KMS-11 (cell line): ENCODE measurements at regions not wholly inside any gene's neighbourhood (a gene's known extent, or its start where the extent isn't known, plus 50 kb on each side); places are given as distances from the start of the nearest gene placed in this dataset.
"Not testable (repeated sequence)": the region's sequence is repeated elsewhere in the genome, so short reads cannot be mapped to it uniquely, and the experiment has no call there.

Experiments
- H2AFZ ChIP-seq: fragments of 200-600 bp; sonication (generic); 2 replicates; pipeline ENCODE4 v1.6.1; 2016; ENCODE audit warnings: antibody characterized with exemption, mixed run types, low read depth
- H3K27ac ChIP-seq: fragments of 200-600 bp; sonication (generic); 2 replicates; pipeline ENCODE4 v1.6.1; 2016; ENCODE audit warnings: mild to moderate bottlenecking, mixed run types
- H3K27me3 ChIP-seq: fragments of 200-600 bp; sonication (generic); 2 replicates; pipeline ENCODE4 v1.6.1; 2017; ENCODE audit warnings: mild to moderate bottlenecking, low read depth, mixed run types, moderate library complexity; ENCODE audit not compliant: insufficient read depth
- H3K36me3 ChIP-seq: fragments of 200-600 bp; sonication (generic); 2 replicates; pipeline ENCODE4 v1.6.1; 2017; ENCODE audit warnings: mild to moderate bottlenecking, mixed run types; ENCODE audit not compliant: insufficient read depth
- H3K4me1 ChIP-seq: fragments of 200-600 bp; sonication (generic); 2 replicates; pipeline ENCODE4 v1.6.1; 2016; ENCODE audit warnings: mild to moderate bottlenecking, low read depth, mixed run types; ENCODE audit not compliant: poor library complexity, severe bottlenecking
- H3K4me2 ChIP-seq: fragments of 200-600 bp; sonication (generic); 2 replicates; pipeline ENCODE4 v1.7.0; 2016; ENCODE audit warnings: mild to moderate bottlenecking, mixed run types
- H3K4me3 ChIP-seq: fragments of 200-600 bp; sonication (generic); IDR thresholded peaks from 2 replicates; pipeline ENCODE4 v1.6.1; 2017; ENCODE audit warnings: low read depth, low read length, mixed read lengths; ENCODE audit not compliant: insufficient read depth
- H3K79me2 ChIP-seq: fragments of 200-600 bp; sonication (generic); 2 replicates; pipeline ENCODE4 v1.6.1; 2016; ENCODE audit warnings: low read depth, mixed run types; ENCODE audit not compliant: insufficient read depth
- H3K9ac ChIP-seq: fragments of 200-600 bp; sonication (generic); 2 replicates; pipeline ENCODE4 v1.6.1; 2016; ENCODE audit warnings: mild to moderate bottlenecking, mixed run types
- H4K20me1 ChIP-seq: fragments of 200-600 bp; sonication (generic); 2 replicates; pipeline ENCODE4 v1.6.1; 2016; ENCODE audit warnings: mild to moderate bottlenecking, mixed run types; ENCODE audit not compliant: insufficient read depth
- TF ChIP-seq, protein P1 (sequence below): fragments of 200-600 bp; sonication (generic); conservative IDR thresholded peaks from 2 replicates; pipeline ENCODE4 v1.6.1; 2017; ENCODE audit warnings: low read depth, mild to moderate bottlenecking, antibody characterized with exemption, low read length, moderate library complexity, mixed read lengths

DNA sequence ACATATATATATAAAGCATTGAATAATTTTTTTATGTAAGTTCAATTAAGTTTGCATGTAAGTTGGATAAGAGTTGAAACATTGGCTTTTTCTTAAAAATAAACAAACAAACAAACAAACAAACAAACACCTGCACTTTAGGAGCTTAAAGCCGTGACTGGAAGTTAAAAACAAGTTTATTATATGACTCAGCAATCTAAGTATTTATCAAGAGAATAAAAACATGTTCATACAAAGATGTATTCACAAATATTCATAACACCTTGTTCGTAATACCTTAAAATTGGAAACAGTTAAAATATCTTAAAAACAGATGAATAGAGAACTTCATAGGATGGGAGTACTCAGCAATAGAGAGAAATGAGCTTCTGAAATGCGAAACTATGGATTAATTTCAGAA, 61.5 kb upstream of the ANXA1 start:
- no peak overlapping the region for H3K9ac ChIP-seq
- H3K27me3 ChIP-seq: no peaks in the 10 kb centered on the region
- no peak overlapping the region for H2AFZ ChIP-seq
- TF ChIP-seq, protein P1, sequence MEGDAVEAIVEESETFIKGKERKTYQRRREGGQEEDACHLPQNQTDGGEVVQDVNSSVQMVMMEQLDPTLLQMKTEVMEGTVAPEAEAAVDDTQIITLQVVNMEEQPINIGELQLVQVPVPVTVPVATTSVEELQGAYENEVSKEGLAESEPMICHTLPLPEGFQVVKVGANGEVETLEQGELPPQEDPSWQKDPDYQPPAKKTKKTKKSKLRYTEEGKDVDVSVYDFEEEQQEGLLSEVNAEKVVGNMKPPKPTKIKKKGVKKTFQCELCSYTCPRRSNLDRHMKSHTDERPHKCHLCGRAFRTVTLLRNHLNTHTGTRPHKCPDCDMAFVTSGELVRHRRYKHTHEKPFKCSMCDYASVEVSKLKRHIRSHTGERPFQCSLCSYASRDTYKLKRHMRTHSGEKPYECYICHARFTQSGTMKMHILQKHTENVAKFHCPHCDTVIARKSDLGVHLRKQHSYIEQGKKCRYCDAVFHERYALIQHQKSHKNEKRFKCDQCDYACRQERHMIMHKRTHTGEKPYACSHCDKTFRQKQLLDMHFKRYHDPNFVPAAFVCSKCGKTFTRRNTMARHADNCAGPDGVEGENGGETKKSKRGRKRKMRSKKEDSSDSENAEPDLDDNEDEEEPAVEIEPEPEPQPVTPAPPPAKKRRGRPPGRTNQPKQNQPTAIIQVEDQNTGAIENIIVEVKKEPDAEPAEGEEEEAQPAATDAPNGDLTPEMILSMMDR: no peak
- no peaks in the 10 kb centered on the region for H3K36me3 ChIP-seq
- H3K4me1 ChIP-seq: peaks cover 14% of the 10 kb centered on the region
- no peaks in the 10 kb centered on the region for H4K20me1 ChIP-seq
- no peak overlapping the region for H3K4me3 ChIP-seq
- H3K4me2 ChIP-seq: no peak overlapping the region
- H3K79me2 ChIP-seq: no peaks in the 10 kb centered on the region
- no peak overlapping the region for H3K27ac ChIP-seq

DNA sequence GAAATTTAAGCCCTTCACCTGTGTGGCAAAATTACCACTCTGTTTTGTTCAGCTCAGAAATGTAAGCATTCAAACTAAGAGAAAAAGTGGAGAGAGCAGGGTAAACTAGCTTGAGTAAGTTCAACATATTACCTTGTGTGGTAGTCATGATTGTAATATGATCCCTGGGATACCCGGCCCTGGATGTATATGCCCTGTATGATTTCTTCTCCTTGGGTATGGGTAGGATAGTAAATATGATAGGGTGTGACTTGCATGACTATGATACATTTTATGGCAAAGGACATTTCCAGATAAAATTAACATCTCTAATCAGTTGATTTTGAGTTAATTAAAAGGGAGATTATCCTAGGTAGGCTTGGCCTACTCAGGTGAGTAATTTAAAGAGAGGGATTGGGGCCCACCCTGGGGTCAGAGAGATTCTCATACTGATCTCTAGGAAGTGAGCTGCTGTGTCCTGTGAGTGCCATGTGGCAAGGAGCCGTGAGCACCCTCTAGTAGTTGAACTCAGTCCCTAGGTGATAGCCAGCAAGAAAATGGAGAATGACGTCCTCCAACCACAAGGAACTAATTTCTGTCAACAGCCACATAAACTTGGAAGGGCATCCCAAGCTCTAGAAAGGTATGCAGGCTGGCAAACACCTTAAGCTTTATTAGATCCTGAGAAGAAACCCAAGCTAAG, 62.2 kb upstream of the ANXA1 start:
- TF ChIP-seq, protein P1: no peak
- H3K36me3 ChIP-seq: no peaks in the 10 kb centered on the region
- no peak overlapping the region for H3K27ac ChIP-seq
- no peak overlapping the region for H3K4me2 ChIP-seq
- H2AFZ ChIP-seq: no peak overlapping the region
- no peaks in the 10 kb centered on the region for H3K27me3 ChIP-seq
- no peaks in the 10 kb centered on the region for H4K20me1 ChIP-seq
- H3K4me3 ChIP-seq: no peak overlapping the region
- no peak overlapping the region for H3K9ac ChIP-seq
- no peaks in the 10 kb centered on the region for H3K79me2 ChIP-seq
- H3K4me1 ChIP-seq: peaks cover 12% of the 10 kb centered on the region

DNA sequence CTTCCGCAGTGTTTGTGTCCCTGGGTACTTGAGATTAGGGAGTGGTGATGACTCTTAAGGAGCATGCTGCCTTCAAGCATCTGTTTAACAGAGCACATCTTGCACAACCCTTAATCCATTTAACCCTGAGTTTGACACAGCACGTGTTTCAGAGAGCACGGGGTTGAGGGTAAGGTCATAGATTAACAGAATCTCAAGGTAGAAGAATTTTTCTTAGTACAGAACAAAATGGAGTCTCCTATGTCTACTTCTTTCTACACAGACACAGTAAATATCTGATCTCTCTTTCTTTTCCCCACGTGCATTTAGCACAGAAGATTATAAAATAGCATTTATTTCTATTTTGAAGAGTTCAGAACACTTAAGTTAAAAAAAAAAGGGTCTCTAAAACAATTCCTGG, 63.8 kb upstream of the ANXA1 start:
- not testable (repeated sequence) for H3K27ac ChIP-seq, H3K4me2 ChIP-seq, H3K27me3 ChIP-seq, H2AFZ ChIP-seq, H4K20me1 ChIP-seq, H3K36me3 ChIP-seq, H3K9ac ChIP-seq, H3K4me3 ChIP-seq, H3K4me1 ChIP-seq, H3K79me2 ChIP-seq

DNA sequence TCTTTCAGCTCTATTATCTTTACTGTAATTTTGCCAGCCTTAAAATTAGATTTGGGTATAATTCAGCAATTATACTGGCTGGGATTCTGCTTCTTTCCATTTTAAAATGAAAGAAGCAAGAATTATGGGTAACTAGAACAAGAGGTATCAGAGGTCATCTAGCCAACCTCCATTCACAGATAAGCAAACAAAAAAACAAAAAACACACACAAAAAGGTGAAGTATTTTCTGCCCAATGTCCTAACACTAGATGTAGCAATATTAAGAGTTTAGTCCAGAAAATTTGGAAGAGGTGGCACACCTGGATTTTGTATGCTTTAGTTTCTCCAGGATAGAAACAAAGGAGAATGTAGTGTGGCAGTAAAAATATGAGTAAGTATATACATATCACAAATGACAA, 68.1 kb upstream of the ANXA1 start:
- Histone ChIP-seq H3K79me2 (no peaks in the 10 kb centered on the region), H2AFZ (no peak overlapping the region), H3K36me3 (no peaks in the 10 kb centered on the region), H3K4me1 (no peaks in the 10 kb centered on the region), H3K27me3 (no peaks in the 10 kb centered on the region), H3K27ac (no peak overlapping the region), H3K9ac (no peak overlapping the region), H3K4me2 (no peak overlapping the region), H4K20me1 (no peaks in the 10 kb centered on the region), H3K4me3 (no peak overlapping the region)
- TF ChIP-seq, protein P1: no peak

DNA sequence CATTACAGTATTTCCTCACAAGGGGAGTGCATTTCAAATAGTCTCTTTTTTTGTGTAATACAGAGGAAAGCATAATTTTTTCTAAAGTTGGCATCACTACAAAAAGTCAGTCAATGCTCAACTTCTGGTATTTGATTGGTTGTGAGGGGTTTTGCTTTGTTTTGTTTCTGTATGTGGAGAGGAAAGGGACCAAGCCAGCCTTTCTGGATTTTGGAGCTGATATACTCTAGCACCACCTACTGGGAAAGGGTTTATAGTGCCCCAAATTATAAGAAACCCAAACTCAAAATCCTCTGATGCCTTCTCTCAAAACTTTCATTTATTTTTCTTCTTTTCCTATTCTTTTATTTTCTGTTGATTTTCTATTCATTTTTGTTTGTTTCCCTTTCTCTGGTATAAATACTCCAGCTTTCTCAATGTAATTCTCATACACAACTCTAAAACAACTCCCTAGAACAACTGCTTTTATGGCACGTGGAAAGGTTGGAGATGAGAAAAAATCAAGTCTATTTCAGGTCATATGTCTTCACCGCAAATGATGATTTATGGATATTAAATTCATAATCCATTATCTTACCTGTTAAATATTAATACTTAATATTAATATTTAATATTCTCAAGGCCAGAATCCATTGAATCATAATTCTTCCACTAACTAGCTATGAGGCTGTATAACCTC, 69.5 kb upstream of the ANXA1 start:
- H3K27ac ChIP-seq: no peak overlapping the region
- TF ChIP-seq, protein P1: peak; percentile 76
- no peaks in the 10 kb centered on the region for H3K36me3 ChIP-seq
- no peaks in the 10 kb centered on the region for H3K79me2 ChIP-seq
- no peak overlapping the region for H3K4me2 ChIP-seq
- no peak overlapping the region for H3K4me3 ChIP-seq
- H2AFZ ChIP-seq: no peak overlapping the region
- H3K4me1 ChIP-seq: no peaks in the 10 kb centered on the region
- no peaks in the 10 kb centered on the region for H4K20me1 ChIP-seq
- H3K27me3 ChIP-seq: no peaks in the 10 kb centered on the region
- no peak overlapping the region for H3K9ac ChIP-seq
